GM19023 (cell line): ENCODE measurements at regions not wholly inside any gene's neighbourhood (a gene's known extent, or its start where the extent isn't known, plus 50 kb on each side); places are given as distances from the start of the nearest gene placed in this dataset.

Source experiments
- ATAC-seq: cut with Tn5 transposase; IDR thresholded peaks from one replicate; pipeline ENCODE4 v1.9.1; 2021; ENCODE audit warnings: mild to moderate bottlenecking, moderate library complexity; ENCODE audit not compliant: unreplicated experiment

DNA sequence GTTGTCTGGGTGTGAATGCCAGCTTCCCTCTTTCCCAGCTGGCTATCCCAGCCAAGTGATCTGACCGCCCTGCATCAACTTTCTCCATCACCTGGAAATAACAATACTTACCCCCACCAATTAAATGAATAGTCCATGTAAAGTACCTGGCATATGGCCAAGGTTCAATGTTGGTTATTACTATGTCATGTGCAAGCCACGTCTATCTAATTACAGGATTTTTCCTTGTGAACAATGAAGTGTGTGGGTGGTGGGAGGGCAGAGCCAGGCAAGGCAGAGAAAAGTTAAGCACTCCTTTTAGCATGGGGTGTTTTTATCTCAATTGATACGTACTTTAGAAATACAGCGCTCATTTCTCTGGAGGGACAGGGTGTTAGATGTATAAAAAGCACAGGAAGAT lies 121.1 kb downstream of the NHLRC3 start:
- no peak for ATAC-seq

DNA sequence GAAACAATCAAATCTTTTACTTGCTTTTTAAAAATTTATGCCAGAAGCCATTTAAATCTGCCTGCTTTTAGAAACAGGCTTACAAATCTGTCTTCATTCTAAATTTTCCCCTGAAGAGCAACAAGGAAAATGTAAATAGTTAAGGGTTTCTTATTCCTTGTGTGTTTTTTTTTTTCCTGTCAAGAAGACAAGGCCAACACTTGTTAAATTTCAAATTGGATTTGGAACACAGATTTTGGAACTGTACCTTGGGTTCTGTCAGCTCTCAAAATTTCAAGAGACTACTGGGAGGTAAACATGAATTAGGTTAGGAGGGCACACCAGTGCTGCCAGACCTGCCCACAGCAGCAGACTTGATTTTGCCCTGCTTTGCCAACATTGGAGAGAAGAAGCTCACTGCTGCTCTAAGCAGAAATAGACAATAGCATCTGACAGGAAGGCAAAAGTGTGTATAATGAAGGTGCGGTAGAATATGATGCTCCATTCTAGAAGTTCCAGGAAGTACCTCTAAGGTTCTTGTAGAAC lies 121.7 kb downstream of the NHLRC3 start:
- ATAC-seq: no peak

DNA sequence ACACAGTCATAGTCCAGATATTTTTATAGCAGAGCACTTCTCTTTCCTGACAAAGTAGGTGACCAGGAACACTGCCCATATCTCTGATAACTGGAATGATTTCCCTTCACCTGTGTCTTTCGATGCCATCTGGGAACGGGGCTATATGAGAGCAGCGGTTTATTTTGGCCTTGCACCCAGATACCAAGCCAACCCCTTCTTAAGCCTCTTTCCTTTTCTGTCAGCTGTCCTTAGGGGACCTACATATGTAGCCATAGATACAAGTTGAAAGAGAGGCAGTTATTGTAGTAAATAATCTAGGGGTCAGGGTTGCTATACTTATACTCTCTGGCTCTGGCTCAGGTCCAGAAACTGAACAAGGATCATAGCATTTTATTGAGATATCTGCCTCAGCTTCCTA lies 128.8 kb downstream of the NHLRC3 start:
- ATAC-seq: no peak

DNA sequence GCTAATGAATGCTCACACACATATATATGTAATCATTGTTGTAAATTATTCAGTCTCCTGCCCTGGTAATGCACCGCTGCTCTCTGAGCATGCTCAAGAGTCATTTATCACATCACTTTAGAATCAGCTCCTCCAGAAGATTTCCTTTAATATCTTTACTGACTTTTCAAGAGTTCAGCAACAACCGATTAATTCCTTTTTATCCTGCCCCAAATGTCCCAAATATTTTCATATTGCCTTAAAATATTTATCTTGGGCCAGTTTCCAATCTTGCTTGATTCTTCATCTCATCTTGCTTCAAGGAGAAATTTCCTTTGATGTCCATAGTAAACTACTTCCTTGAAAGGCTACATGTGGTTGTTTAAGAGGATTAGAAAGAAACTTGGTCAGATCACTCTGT lies 132.5 kb downstream of the NHLRC3 start:
- no peak for ATAC-seq

DNA sequence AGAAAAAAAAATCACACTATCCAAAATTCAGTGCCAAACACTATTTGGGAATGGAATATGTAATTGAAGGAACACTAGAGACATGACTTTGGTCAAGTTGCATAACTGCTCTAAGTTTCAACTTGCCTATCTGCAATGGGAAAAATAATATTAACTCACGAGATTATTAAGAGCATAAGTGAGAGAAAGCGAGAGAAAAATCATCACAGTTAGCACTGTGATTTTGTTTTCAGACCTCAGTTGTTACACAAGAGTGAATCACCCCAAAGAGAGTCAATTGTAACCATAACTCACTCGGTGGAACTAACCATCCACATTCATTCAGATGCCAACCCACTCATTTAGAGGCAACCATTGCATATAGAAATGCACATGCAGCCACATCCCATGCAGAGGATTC lies 147.1 kb downstream of the NHLRC3 start:
- ATAC-seq: no peak

DNA sequence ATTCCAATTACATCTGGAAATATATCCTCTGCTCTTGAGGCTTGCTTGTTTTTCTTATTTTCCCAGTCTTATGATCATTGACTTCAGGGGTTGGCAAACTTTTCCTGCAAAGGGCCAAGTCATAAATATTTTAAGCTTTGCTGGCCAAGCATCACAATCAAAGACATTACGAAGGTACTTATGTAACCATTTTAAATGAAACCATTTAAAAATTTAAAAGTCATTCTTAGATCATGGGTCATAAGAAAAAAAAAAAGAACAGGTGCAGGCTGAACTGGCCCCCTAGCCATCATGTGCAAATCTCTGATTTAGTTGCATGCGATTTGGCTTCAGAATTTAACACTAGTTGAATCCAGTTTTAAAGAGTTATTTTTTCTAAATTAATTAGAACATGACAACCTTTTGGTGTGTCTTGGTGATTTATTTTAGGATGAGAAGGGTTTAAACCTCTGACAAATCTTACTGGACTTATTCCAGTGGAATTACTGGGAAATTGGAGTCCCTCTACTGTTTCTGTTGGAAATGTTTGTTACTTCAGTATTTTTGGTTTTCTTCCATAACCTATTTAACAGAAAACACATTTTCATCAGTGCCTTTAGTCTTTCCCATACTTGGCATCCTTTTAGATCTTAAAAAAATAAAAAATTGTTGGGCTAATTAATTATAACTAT lies 148.1 kb downstream of the NHLRC3 start:
- no peak for ATAC-seq

DNA sequence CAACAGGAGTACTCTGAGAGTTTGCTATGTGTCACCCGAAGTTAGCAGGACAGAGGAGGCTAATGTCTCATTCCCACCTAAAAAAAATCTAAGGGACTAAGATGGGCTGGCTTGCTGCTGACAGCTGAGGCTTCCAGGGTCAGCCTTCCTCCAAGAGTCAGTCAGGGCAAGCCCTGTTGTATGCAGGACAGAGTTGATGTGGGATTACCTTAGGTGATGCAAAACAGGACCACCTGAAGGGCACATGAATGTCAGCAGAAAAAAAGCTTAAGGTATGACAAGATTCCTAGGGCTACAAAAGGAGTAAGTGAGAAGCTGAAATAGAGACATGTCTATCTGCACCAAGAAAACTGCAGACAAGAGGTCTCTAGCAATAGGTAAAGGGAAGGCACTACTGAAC lies 151.5 kb downstream of the NHLRC3 start:
- no peak for ATAC-seq

DNA sequence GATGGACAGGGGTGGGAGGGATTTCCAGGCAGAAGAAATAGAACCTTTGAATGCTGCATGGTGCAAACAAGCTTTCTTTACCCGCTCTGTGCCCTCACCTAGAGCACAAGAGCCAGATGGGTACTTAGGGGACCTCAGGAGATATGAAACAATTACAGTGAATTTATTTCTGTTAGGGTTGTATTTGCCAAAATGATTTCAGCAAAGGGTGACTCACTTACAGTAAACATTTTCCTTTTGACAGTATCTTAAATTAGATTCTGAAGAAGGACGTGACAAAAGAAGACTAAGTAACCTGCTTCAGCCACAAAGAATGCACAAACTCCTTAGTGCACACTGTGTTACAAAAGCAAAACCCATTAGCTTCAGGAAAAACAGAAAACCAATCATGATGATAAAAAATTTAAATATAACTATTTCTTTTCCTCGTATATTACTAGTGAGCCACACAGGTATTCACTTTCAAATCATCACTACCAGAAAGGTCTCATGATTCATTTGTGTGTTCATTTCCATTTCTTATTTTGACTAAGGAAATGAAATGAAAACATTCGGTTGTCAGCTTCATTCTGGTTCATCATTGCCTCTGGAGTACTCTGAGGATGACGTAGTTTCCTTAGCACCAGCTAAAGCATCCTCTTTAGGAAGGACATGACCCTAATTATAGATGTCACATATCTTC lies 158.8 kb downstream of the NHLRC3 start:
- peak; percentile 71 for ATAC-seq

DNA sequence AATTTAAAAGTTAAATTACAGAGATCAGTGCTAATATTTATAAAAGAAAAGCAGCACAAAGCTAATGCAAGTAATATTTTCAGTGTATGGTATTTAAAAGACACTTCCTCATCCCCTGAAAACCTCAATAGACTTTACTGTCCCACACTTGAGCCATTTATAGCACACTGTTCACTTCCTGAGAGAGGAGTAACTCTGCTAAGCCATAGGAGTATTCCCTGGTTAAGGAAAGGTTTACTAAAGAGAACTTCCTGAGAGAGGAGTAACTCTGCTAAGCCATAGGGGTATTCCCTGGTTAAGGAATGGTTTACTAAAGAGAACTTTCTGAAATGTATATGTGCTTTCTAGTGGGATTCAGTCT lies 159.4 kb downstream of the NHLRC3 start:
- peak; percentile 20 for ATAC-seq

DNA sequence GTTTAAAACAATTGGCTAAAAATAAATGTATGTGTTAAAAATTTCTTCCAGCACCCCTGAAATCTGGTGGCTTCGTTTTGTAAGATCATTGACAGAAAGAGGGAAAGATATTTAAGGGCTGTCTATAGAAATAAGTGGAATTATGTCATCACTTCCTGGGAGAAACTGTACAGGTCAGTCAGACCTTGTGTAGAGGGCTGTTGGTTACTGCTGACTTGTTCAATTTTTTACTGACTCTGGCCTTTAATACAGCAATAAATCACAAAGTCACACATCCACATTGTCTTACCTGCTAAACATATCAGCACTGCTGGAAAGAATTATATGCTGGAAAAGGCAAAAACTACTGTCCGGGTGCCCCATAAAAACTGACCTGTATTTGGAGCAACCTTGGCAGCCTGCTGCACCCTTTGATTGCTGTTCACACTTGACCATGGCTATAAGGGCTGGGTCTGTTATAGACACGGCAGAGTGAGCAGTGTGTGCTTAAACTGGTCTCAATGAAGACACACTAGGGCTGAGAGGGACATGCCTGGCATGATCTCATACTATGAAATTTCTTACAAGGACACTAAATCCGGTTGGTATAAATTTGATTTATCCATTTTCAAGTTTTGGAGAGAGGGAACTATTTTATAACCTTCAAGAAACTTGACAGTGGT lies 162.1 kb downstream of the NHLRC3 start:
- no peak for ATAC-seq

DNA sequence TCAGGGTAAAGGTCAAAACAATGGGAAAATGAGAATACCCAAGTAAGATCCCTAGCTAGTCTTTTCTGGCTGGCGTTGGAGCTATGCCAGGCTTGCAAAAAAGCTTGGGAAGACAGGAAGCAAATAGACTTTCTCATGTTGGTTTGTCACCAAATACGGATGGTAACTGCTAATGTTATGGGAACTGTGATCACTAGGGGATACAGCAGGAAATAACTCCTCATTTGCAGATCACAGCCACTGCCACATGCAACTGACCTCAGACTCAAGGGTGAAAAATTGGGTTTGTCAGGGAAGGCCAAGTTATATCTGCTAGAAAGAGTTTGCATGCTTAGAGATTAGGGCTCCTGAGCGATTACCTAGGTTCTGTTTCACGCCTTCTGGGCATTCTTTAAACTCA lies 162.9 kb downstream of the NHLRC3 start:
- no peak for ATAC-seq

DNA sequence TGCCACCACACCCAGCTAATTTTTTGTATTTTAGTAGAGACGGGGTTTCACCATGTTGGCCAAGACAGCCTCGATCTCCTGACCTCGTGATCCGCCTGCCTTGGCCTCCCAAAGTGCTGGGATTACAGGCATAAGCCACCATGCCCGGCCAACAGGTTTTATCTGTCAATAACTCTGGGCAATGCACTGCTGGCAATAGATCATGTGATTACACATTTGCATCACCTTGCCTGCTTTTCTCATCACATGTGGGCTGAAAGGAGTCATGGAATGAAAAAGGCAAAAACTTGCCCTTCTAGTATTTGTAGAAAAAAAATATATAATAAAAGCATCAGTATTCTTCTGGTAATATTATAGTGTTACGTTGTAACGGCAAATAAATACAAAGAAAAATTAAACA lies 164.5 kb downstream of the NHLRC3 start:
- no peak for ATAC-seq

DNA sequence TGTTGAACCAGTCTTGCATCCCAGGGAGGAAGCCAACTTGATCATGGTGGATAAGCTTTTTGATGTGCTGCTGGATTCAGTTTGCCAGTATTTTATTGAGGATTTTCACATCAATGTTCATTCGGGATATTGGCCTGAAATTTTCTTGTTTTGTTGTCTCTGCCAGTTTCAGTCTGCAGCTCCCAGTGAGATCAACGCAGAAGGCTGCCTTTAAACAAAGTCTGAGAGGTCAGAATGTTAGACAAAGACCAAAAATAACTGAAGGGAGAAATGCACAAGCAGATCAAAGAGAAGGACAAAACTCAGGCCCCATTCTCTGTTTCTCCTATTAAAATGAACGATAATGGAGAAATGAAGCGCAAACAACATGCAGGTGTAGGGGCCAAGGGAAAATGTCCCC lies 170.4 kb downstream of the NHLRC3 start:
- ATAC-seq: no peak

DNA sequence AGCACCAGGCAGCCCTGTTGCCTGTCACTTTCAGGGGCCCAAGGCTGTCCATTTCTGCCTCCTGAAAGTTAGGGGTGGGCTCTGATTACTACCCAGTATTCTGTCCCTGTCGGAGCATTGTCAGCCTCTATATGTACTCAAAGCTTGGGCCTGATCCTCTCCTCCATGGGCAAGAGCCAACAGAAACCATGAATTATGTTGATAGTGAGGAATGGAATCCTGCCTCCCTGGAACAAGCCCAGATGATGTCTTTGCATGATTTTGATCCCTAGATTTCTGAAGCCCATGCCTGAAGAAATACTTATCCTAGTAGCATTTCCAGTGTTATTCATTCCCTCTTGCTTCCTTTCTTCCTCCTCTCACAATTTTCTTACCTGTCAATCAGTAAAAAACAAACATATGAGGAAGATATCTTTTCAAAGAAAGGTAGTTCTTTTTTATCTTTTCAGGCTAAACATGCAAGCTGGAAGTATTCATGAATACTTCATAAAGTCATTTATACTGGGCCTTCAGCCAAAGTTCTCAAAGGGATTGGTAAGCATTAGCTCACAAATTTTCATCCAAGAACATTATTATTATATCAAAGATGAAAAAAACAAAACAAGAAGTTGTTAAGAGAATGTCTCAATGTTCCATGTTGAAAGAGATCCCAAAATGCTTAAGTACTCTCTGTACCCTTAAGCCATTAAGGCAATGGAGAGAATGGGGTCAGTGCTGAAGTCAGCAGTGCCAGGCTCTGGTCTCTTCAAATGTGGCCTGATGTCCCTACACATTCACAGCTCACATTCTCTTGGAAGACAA lies 171.7 kb downstream of the NHLRC3 start:
- ATAC-seq: no peak

DNA sequence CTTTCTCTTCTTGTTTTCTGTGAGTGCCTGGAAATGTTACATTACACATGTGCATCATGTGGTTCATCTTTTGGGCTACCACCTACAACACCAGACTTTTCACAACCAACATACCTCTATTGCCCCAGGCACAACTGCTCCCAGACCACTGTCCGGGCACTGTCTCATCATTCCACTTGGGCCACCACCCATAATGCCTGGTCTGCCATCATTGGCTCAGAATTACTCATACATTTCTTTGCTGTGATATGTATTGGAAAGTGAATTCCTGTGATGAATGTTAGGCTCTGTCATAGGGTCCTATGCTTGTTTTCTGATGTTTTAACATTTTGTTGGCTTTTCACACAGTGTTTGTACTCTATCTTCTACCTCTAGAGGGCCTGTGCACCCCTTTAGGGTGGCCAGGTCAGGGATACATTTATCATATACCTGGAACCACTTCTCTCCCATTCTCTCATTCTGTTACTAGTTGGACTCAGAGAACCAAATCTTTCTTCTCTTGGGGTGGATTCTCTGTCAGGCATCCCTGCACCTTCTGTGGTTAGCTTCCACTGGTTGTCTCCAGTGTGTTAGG lies 172.8 kb downstream of the NHLRC3 start:
- ATAC-seq: no peak

DNA sequence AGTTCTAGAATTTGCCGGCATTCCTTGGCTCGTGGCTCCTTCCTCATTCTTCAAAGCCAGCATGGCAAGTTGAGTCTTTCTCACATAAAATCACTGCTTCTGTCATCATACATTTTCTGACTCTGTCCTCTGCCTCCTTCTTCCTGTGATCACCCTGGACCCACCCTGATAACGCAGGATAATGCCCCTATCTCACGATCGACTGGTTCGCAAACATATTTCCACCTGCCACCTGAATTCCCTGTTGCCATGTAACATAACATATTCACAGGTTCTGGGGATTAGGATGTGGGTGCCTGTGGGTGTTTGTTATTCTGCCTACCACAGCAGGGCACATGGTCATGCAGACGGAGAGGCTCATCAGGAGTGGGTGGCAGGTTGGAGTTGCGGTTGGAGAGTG lies 177.7 kb downstream of the NHLRC3 start:
- ATAC-seq: no peak

DNA sequence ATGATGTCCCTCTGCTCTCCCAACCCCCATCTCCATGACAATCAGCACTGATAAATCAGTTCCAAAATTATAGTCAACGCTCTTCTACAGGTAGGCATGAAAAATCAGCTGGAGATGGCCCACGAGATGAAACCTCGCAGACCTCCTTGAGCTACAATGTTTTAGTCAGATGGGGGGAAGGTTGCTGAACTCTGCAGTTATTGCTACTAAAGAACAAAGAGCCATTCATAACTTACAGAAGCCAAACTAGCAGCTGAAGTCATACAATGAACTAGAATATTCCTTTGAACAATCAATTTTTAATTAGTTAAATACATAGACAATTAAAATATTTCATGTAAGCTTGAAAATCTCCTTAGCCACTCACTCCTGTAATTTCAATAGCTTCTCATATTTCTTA lies 179.2 kb downstream of the NHLRC3 start:
- no peak for ATAC-seq

DNA sequence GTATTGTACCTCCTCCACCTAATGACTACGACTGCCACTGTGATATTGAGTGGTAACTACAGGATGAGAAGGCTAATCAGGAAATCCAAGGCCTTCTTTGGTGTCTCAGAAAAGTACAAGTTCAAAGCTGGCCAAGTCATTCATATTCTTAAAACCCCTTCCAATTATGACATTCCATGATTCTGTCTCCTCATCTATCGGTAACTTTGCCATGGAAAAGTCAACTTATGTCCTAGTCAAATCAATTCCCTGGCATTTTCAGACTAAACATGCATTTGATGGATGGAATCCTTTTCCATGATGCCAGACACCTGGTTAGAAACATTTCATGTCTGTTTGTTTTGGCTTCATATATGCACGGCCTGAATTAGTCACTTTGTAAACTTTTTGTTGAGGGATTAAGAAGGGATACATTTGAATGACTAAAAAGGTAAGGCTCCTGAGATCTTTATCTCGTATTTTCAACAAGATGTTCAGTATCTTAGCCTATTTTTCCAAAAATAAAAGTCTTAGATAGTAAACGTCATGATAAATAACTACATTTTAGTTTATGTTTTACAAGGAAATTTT lies 186.5 kb downstream of the NHLRC3 start:
- no peak for ATAC-seq

DNA sequence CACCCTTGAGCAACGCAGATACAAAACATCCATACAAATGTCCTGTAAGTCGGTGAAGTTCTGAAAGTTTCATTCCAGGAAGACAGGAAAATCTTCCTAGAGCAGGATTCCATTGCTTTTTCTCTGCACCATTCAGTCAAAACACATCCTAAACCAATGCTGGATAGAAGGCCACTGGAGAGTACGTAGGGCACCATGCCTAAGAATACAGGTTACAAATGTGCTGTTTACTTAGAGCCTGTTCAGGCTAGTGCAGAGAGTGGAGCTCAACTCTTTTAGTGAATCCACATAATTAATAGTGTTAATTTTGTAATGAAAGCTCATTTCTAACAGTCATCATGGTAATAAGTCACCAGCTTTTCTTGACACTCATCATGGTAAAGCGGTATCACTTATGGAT lies 187.6 kb downstream of the NHLRC3 start:
- ATAC-seq: no peak

DNA sequence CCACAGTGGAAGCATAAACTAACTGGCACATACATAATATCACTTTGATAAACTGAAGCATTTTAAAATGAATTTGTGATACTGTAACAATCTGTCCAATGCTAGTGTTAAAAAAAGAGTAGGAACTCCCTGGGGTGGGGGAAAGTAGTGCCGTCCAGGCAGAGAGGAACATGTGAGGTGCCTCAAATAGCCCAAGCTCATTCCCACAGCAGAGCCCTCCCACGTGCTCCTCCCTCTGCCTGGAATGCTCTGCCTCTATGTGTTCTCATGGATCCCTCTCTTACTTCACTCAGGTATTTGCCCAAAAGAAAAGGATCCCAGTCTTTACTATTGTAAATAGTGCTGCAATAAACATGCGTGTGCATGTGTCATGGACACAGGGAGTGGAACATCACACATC lies 188.1 kb downstream of the NHLRC3 start:
- ATAC-seq: no peak
